ENCODE measurements at regions not wholly inside any gene's neighbourhood (a gene's known extent, or its start where the extent isn't known, plus 50 kb on each side); places are given as distances from the start of the nearest gene placed in this dataset.

GRCh38 chr6:21486115-21486514 lies 107.4 kb upstream of the SOX4 start:
- H3K9me3 ChIP-seq (ENCODE audit: insufficient read depth, low read depth, low read length): no peaks in the 10 kb centered on the region
- no peak overlapping the region for H3K9ac ChIP-seq (ENCODE audit: low read depth, low read length)
- H3K36me3 ChIP-seq (ENCODE audit: insufficient read depth, low read depth, low read length): no peaks in the 10 kb centered on the region

GRCh38 chr6:21489826-21490225 lies 103.7 kb upstream of the SOX4 start:
- H3K4me1 ChIP-seq (ENCODE audit: insufficient read depth, low read length): no peaks in the 10 kb centered on the region
- H3K9ac ChIP-seq (ENCODE audit: low read depth, low read length): no peak overlapping the region
- H3K36me3 ChIP-seq (ENCODE audit: insufficient read depth, low read depth, low read length): no peaks in the 10 kb centered on the region
- H3K27me3 ChIP-seq (ENCODE audit: insufficient read depth, low read length): no peaks in the 10 kb centered on the region
- H3K9me3 ChIP-seq (ENCODE audit: insufficient read depth, low read depth, low read length): no peaks in the 10 kb centered on the region
- H3K4me3 ChIP-seq (ENCODE audit: low read length): no peak overlapping the region
- no peak overlapping the region for H3K27ac ChIP-seq (ENCODE audit: low read length)

More at GRCh38 chr6:21486115-21486514, 107.4 kb upstream of the SOX4 start:
- Histone ChIP-seq H3K4me3 (ENCODE audit: low read length) (no peak overlapping the region), H3K4me1 (ENCODE audit: insufficient read depth, low read length) (no peaks in the 10 kb centered on the region), H3K27ac (ENCODE audit: low read length) (no peak overlapping the region), H3K27me3 (ENCODE audit: insufficient read depth, low read length) (no peaks in the 10 kb centered on the region)

GRCh38 chr6:21491955-21492354 lies 101.6 kb upstream of the SOX4 start:
- H3K9me3 ChIP-seq (ENCODE audit: insufficient read depth, low read depth, low read length): no peaks in the 10 kb centered on the region
- no peak overlapping the region for H3K9ac ChIP-seq (ENCODE audit: low read depth, low read length)
- H3K36me3 ChIP-seq (ENCODE audit: insufficient read depth, low read depth, low read length): no peaks in the 10 kb centered on the region
- no peak overlapping the region for H3K27ac ChIP-seq (ENCODE audit: low read length)
- no peak overlapping the region for H3K4me3 ChIP-seq (ENCODE audit: low read length)
- no peaks in the 10 kb centered on the region for H3K4me1 ChIP-seq (ENCODE audit: insufficient read depth, low read length)
- no peaks in the 10 kb centered on the region for H3K27me3 ChIP-seq (ENCODE audit: insufficient read depth, low read length)

GRCh38 chr6:21494505-21494904 lies 99.0 kb upstream of the SOX4 start:
- no peaks in the 10 kb centered on the region for H3K4me1 ChIP-seq (ENCODE audit: insufficient read depth, low read length)
- H3K27ac ChIP-seq (ENCODE audit: low read length): no peak overlapping the region
- H3K4me3 ChIP-seq (ENCODE audit: low read length): no peak overlapping the region
- no peak overlapping the region for H3K9ac ChIP-seq (ENCODE audit: low read depth, low read length)
- H3K27me3 ChIP-seq (ENCODE audit: insufficient read depth, low read length): no peaks in the 10 kb centered on the region
- no peaks in the 10 kb centered on the region for H3K36me3 ChIP-seq (ENCODE audit: insufficient read depth, low read depth, low read length)
- no peaks in the 10 kb centered on the region for H3K9me3 ChIP-seq (ENCODE audit: insufficient read depth, low read depth, low read length)

GRCh38 chr6:21496196-21496595 lies 97.4 kb upstream of the SOX4 start:
- H3K9ac ChIP-seq (ENCODE audit: low read depth, low read length): no peak overlapping the region
- no peaks in the 10 kb centered on the region for H3K9me3 ChIP-seq (ENCODE audit: insufficient read depth, low read depth, low read length)
- H3K4me3 ChIP-seq (ENCODE audit: low read length): no peak overlapping the region
- no peaks in the 10 kb centered on the region for H3K4me1 ChIP-seq (ENCODE audit: insufficient read depth, low read length)
- H3K36me3 ChIP-seq (ENCODE audit: insufficient read depth, low read depth, low read length): no peaks in the 10 kb centered on the region
- no peak overlapping the region for H3K27ac ChIP-seq (ENCODE audit: low read length)
- no peaks in the 10 kb centered on the region for H3K27me3 ChIP-seq (ENCODE audit: insufficient read depth, low read length)

GRCh38 chr6:21496706-21497105 lies 96.8 kb upstream of the SOX4 start:
- no peak overlapping the region for H3K9ac ChIP-seq (ENCODE audit: low read depth, low read length)
- no peak overlapping the region for H3K4me3 ChIP-seq (ENCODE audit: low read length)
- no peak overlapping the region for H3K27ac ChIP-seq (ENCODE audit: low read length)
- no peaks in the 10 kb centered on the region for H3K4me1 ChIP-seq (ENCODE audit: insufficient read depth, low read length)
- H3K27me3 ChIP-seq (ENCODE audit: insufficient read depth, low read length): no peaks in the 10 kb centered on the region
- H3K36me3 ChIP-seq (ENCODE audit: insufficient read depth, low read depth, low read length): no peaks in the 10 kb centered on the region
- H3K9me3 ChIP-seq (ENCODE audit: insufficient read depth, low read depth, low read length): no peaks in the 10 kb centered on the region

GRCh38 chr6:21500314-21501020 lies 93.1 kb upstream of the SOX4 start:
- Histone ChIP-seq H3K4me1 (ENCODE audit: insufficient read depth, low read length) (no peaks in the 10 kb centered on the region), H3K9ac (ENCODE audit: low read depth, low read length) (no peak overlapping the region), H3K27ac (ENCODE audit: low read length) (no peak overlapping the region), H3K4me3 (ENCODE audit: low read length) (no peak overlapping the region), H3K9me3 (ENCODE audit: insufficient read depth, low read depth, low read length) (no peaks in the 10 kb centered on the region), H3K27me3 (ENCODE audit: insufficient read depth, low read length) (no peaks in the 10 kb centered on the region), H3K36me3 (ENCODE audit: insufficient read depth, low read depth, low read length) (no peaks in the 10 kb centered on the region)

GRCh38 chr6:21501021-21501354 lies 92.6 kb upstream of the SOX4 start:
- no peak overlapping the region for H3K9ac ChIP-seq (ENCODE audit: low read depth, low read length)

GRCh38 chr6:21501815-21502214 lies 91.7 kb upstream of the SOX4 start:
- Histone ChIP-seq H3K9ac (ENCODE audit: low read depth, low read length) (no peak overlapping the region), H3K4me1 (ENCODE audit: insufficient read depth, low read length) (no peaks in the 10 kb centered on the region), H3K27ac (ENCODE audit: low read length) (no peak overlapping the region), H3K4me3 (ENCODE audit: low read length) (no peak overlapping the region), H3K27me3 (ENCODE audit: insufficient read depth, low read length) (no peaks in the 10 kb centered on the region), H3K36me3 (ENCODE audit: insufficient read depth, low read depth, low read length) (no peaks in the 10 kb centered on the region), H3K9me3 (ENCODE audit: insufficient read depth, low read depth, low read length) (no peaks in the 10 kb centered on the region)

More at GRCh38 chr6:21501021-21501354, 92.6 kb upstream of the SOX4 start:
- Histone ChIP-seq H3K4me3 (ENCODE audit: low read length) (no peak overlapping the region), H3K4me1 (ENCODE audit: insufficient read depth, low read length) (no peaks in the 10 kb centered on the region), H3K36me3 (ENCODE audit: insufficient read depth, low read depth, low read length) (no peaks in the 10 kb centered on the region), H3K27ac (ENCODE audit: low read length) (no peak overlapping the region), H3K27me3 (ENCODE audit: insufficient read depth, low read length) (no peaks in the 10 kb centered on the region), H3K9me3 (ENCODE audit: insufficient read depth, low read depth, low read length) (no peaks in the 10 kb centered on the region)

- Histone ChIP-seq H3K4me3 (ENCODE audit: low read length) (no peak overlapping the region), H3K27me3 (ENCODE audit: insufficient read depth, low read length) (no peaks in the 10 kb centered on the region), H3K9me3 (ENCODE audit: insufficient read depth, low read depth, low read length) (no peaks in the 10 kb centered on the region), H3K36me3 (ENCODE audit: insufficient read depth, low read depth, low read length) (no peaks in the 10 kb centered on the region), H3K27ac (ENCODE audit: low read length) (no peak overlapping the region), H3K4me1 (ENCODE audit: insufficient read depth, low read length) (no peaks in the 10 kb centered on the region), H3K9ac (ENCODE audit: low read depth, low read length) (no peak overlapping the region)
These were observed 90.9 kb upstream of the SOX4 start for GRCh38 chr6:21502682-21503081.

GRCh38 chr6:21504790-21505189 lies 88.8 kb upstream of the SOX4 start:
- Histone ChIP-seq H3K4me1 (ENCODE audit: insufficient read depth, low read length) (no peaks in the 10 kb centered on the region), H3K27ac (ENCODE audit: low read length) (no peak overlapping the region), H3K9me3 (ENCODE audit: insufficient read depth, low read depth, low read length) (no peaks in the 10 kb centered on the region)

GRCh38 chr6:21505574-21505990 lies 88.0 kb upstream of the SOX4 start:
- H3K27me3 ChIP-seq (ENCODE audit: insufficient read depth, low read length): no peaks in the 10 kb centered on the region
- no peaks in the 10 kb centered on the region for H3K9me3 ChIP-seq (ENCODE audit: insufficient read depth, low read depth, low read length)
- no peaks in the 10 kb centered on the region for H3K36me3 ChIP-seq (ENCODE audit: insufficient read depth, low read depth, low read length)
- no peak overlapping the region for H3K4me3 ChIP-seq (ENCODE audit: low read length)
- H3K9ac ChIP-seq (ENCODE audit: low read depth, low read length): no peak overlapping the region
- H3K4me1 ChIP-seq (ENCODE audit: insufficient read depth, low read length): no peaks in the 10 kb centered on the region
- no peak overlapping the region for H3K27ac ChIP-seq (ENCODE audit: low read length)

More at GRCh38 chr6:21504790-21505189, 88.8 kb upstream of the SOX4 start:
- no peaks in the 10 kb centered on the region for H3K36me3 ChIP-seq (ENCODE audit: insufficient read depth, low read depth, low read length)
- no peak overlapping the region for H3K4me3 ChIP-seq (ENCODE audit: low read length)
- H3K9ac ChIP-seq (ENCODE audit: low read depth, low read length): no peak overlapping the region
- H3K27me3 ChIP-seq (ENCODE audit: insufficient read depth, low read length): no peaks in the 10 kb centered on the region
